Stomach (tissue), 8 donors: ENCODE measurements at regions not wholly inside any gene's neighbourhood (a gene's known extent, or its start where the extent isn't known, plus 50 kb on each side); places are given as distances from the start of the nearest gene placed in this dataset.

Source experiments
- DNase-seq, 2 donors: peaks; one replicate each; pipeline versions ENCODE4 v3.0.0 to v3.0.0-alpha.2; 2013 to 2019
- H3K27ac ChIP-seq, 5 donors: fragments of 200-600 bp in 4 of 5; sonication (generic) in 4 of 5; one replicate each; pipeline ENCODE4 v1.5.1; 2013 to 2019; ENCODE audit warnings: mild to moderate bottlenecking in 1 of 5, moderate library complexity in 1 of 5
- H3K27me3 ChIP-seq, 3 donors: fragments of 200-600 bp; sonication (generic); one replicate each; pipeline ENCODE4 v1.5.1; 2017 to 2019; ENCODE audit warnings: mixed run types in 1 of 3
- H3K36me3 ChIP-seq, 4 donors: fragments of 200-600 bp; sonication (generic); 1 replicate in 3 of 4; 2 replicates in 1 of 4; pipeline ENCODE4 v1.5.1; 2016 to 2019
- H3K4me1 ChIP-seq, 4 donors: fragments of 200-600 bp; sonication (generic); one replicate each; pipeline ENCODE4 v1.5.1; 2016 to 2019
- H3K4me3 ChIP-seq, 4 donors: fragments of 200-600 bp; sonication (generic) in 3 of 4; one replicate each; pipeline ENCODE4 v1.5.1; 2016 to 2019; ENCODE audit warnings: mild to moderate bottlenecking in 1 of 4
- H3K9me3 ChIP-seq, 4 donors: fragments of 200-600 bp; sonication (generic); one replicate each; pipeline ENCODE4 v1.5.1; 2016 to 2019
- EP300 ChIP-seq: sonication (generic); formaldehyde crosslinking; IDR thresholded peaks from one replicate; pipeline ENCODE4 v1.6.1; 2017; ENCODE audit warnings: antibody characterized with exemption
- POLR2A ChIP-seq, 4 donors: fragments of 450-650 bp; IDR thresholded peaks; one replicate each; pipeline ENCODE4 v1.6.1; 2016; ENCODE audit warnings: antibody characterized with exemption in 4 of 4, control low read depth in 2 of 4, mild to moderate bottlenecking in 1 of 4, moderate library complexity in 1 of 4
- POLR2AphosphoS5 ChIP-seq, 3 donors: sonication (generic); formaldehyde crosslinking; IDR thresholded peaks; one replicate each; pipeline ENCODE4 v1.6.1; 2016; ENCODE audit warnings: antibody characterized with exemption in 3 of 3
- WGBS, 5 donors: extraction: QIAGEN DNeasy Blood & Tissue Kit in 3 of 5; methylation state at CpG; one replicate each; pipeline versions ENCODE4 v1.1.5 to v1.1.7; 2013 to 2018; 5-methylcytosine and 5-hydroxymethylcytosine counted together
- intact Hi-C: fragments of 100-400 bp; cut with DNase I; formaldehyde crosslinking; loops from one replicate; pipeline ENCODE4 v1.15.1; 2023; ENCODE audit warnings: low total_unique reads
- TF ChIP-seq, protein P1 (sequence below), 7 experiments: fragments of 450-650 bp in 4 of 7; fragments of 200-600 bp in 3 of 7; sonication (generic) in 3 of 7; IDR thresholded peaks; one replicate each; pipeline ENCODE4 v1.5.1; 2016 to 2019; ENCODE audit warnings: antibody characterized with exemption in 7 of 7, control low read depth in 2 of 7, mild to moderate bottlenecking in 1 of 7
- donor health status: healthy with polysubstance abuse.
- donor health status: Bipolar disorder and iron deficiency.
- donor health status: healthy.

GRCh38 chrX:102042372-102043325 lies 82.8 kb upstream of the TCEAL2 start:
- Histone ChIP-seq H3K27me3 (no peaks in the 10 kb centered on the region), H3K27ac (no peak overlapping the region), H3K36me3 (no peaks in the 10 kb centered on the region), H3K4me3 (no peak overlapping the region), H3K4me1 (no peaks in the 10 kb centered on the region), H3K9me3 (peaks cover 0 to 8% (median 3%) of the 10 kb centered on the region in 4 donors)
- no peak for DNase-seq
- TF ChIP-seq, protein P1, sequence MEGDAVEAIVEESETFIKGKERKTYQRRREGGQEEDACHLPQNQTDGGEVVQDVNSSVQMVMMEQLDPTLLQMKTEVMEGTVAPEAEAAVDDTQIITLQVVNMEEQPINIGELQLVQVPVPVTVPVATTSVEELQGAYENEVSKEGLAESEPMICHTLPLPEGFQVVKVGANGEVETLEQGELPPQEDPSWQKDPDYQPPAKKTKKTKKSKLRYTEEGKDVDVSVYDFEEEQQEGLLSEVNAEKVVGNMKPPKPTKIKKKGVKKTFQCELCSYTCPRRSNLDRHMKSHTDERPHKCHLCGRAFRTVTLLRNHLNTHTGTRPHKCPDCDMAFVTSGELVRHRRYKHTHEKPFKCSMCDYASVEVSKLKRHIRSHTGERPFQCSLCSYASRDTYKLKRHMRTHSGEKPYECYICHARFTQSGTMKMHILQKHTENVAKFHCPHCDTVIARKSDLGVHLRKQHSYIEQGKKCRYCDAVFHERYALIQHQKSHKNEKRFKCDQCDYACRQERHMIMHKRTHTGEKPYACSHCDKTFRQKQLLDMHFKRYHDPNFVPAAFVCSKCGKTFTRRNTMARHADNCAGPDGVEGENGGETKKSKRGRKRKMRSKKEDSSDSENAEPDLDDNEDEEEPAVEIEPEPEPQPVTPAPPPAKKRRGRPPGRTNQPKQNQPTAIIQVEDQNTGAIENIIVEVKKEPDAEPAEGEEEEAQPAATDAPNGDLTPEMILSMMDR (IDR thresholded peaks at IDR 0.05): no peak
- TF ChIP-seq EP300 (no peak), POLR2A (IDR thresholded peaks at IDR 0.05) (no peak), POLR2AphosphoS5 (IDR thresholded peaks at IDR 0.05) (no peak)
- intact Hi-C loops: no loop called here
- WGBS, 5 donors: 73 to 87% (median 82%) methylated on average over 7 of the region's 7 CpGs

- 44 to 72% (median 68%) methylated on average over 2 of the region's 2 CpGs; no CpG with 5 or more reads in 1 of the 5 donors for WGBS, 5 donors
- Histone ChIP-seq H3K27ac (no peak overlapping the region), H3K27me3 (no peaks in the 10 kb centered on the region), H3K36me3 (no peaks in the 10 kb centered on the region), H3K4me3 (no peak overlapping the region), H3K4me1 (no peaks in the 10 kb centered on the region), H3K9me3 (peaks cover 0 to 56% (median 29%) of the 10 kb centered on the region in 4 donors)
- intact Hi-C loops: no loop called here
- DNase-seq: no peak
- no peak for TF ChIP-seq POLR2AphosphoS5 (IDR thresholded peaks at IDR 0.05)
Measured at GRCh38 chrX:102029026-102029425, 96.5 kb upstream of the TCEAL2 start.

- WGBS, 5 donors: 72 to 88% (median 84%) methylated on average over 1 to 4 of the region's 4 CpGs
- Histone ChIP-seq H3K4me3 (no peak overlapping the region), H3K27ac (no peak overlapping the region), H3K4me1 (no peaks in the 10 kb centered on the region), H3K36me3 (no peaks in the 10 kb centered on the region), H3K9me3 (peaks cover 0 to 21% (median 10%) of the 10 kb centered on the region in 4 donors), H3K27me3 (peaks cover 0 to 4% (median 0%) of the 10 kb centered on the region in 3 donors)
- no peak for DNase-seq
- intact Hi-C loops: no loop called here
- no peak for TF ChIP-seq POLR2A (IDR thresholded peaks at IDR 0.05)
- TF ChIP-seq, protein P1 (IDR thresholded peaks at IDR 0.05): no peak
Measured at GRCh38 chrX:102018208-102018607, 86.4 kb upstream of the ZMAT1 start.

GRCh38 chrX:102008901-102009300 lies 77.1 kb upstream of the ZMAT1 start:
- intact Hi-C loops: no loop called here
- TF ChIP-seq EP300 (no peak), POLR2A (IDR thresholded peaks at IDR 0.05) (no peak), POLR2AphosphoS5 (IDR thresholded peaks at IDR 0.05) (no peak)
- TF ChIP-seq, protein P1 (IDR thresholded peaks at IDR 0.05): no peak
- H3K4me1 ChIP-seq: no peaks in the 10 kb centered on the region
- H3K27me3 ChIP-seq: no peaks in the 10 kb centered on the region
- H3K36me3 ChIP-seq: no peaks in the 10 kb centered on the region
- DNase-seq: no peak
- peaks cover 0 to 7% (median 0%) of the 10 kb centered on the region in 4 donors for H3K9me3 ChIP-seq
- no peak overlapping the region for H3K4me3 ChIP-seq
- H3K27ac ChIP-seq: no peak overlapping the region
